Nephron progenitor cell (in vitro differentiated cells): ENCODE measurements at regions not wholly inside any gene's neighbourhood (a gene's known extent, or its start where the extent isn't known, plus 50 kb on each side); places are given as distances from the start of the nearest gene placed in this dataset.
"Not testable (repeated sequence)": the region's sequence is repeated elsewhere in the genome, so short reads cannot be mapped to it uniquely, and the experiment has no call there.

ENCODE experiments used
- DNase-seq: peaks from one replicate; pipeline ENCODE4 v3.0.0; 2021
- H3K27ac Mint-ChIP-seq: 2 replicates; pipeline ENCODE4 v1.8.0; 2021; ENCODE audit warnings: mild to moderate bottlenecking, moderate library complexity, mixed read lengths
- H3K27me3 Mint-ChIP-seq: 2 replicates; pipeline ENCODE4 v1.8.0; 2021; ENCODE audit warnings: mild to moderate bottlenecking, low read depth, mixed read lengths; ENCODE audit not compliant: poor library complexity
- H3K36me3 Mint-ChIP-seq: 2 replicates; pipeline ENCODE4 v1.8.0; 2021; ENCODE audit warnings: low read depth, mixed read lengths
- H3K4me1 Mint-ChIP-seq: 2 replicates; pipeline ENCODE4 v1.8.0; 2021; ENCODE audit warnings: mixed read lengths
- H3K4me3 Mint-ChIP-seq: 2 replicates; pipeline ENCODE4 v1.8.0; 2021; ENCODE audit warnings: mild to moderate bottlenecking, moderate library complexity, mixed read lengths
- H3K9me3 Mint-ChIP-seq: 2 replicates; pipeline ENCODE4 v1.8.0; 2021; ENCODE audit warnings: mild to moderate bottlenecking, moderate library complexity, mixed read lengths
- CTCF ChIP-seq: fragments of 200-600 bp; sonication (generic); IDR thresholded peaks from 2 replicates; pipeline ENCODE4 v1.5.0; 2021; ENCODE audit warnings: antibody characterized with exemption

DNA sequence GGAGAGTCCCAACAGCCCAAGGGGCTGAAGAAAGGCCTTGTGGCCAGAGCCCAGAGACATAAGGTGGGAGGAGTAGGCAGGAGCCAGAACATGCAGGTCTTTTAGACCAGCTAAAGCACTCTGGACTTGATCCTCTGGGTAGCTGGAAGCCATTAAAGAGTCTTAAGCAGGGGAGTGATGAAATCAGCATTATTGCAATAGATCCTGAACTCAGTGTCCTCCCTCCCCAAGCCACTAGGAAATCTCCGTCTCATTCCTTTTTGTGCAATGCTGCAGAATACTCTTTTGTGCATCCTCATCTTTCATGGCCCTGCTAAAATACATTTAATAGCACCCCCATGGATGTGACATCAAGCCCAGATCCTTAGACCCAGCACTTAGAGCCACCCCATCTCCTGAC, 58.6 kb upstream of the ZCCHC2 start:
- H3K27me3 Mint-ChIP-seq, result peaks cover 12% of the 10 kb centered on the region
- no peak overlapping the region for H3K4me3 Mint-ChIP-seq
- H3K27ac Mint-ChIP-seq, result no peak overlapping the region
- H3K36me3 Mint-ChIP-seq, result no peaks in the 10 kb centered on the region
- peaks cover 23% of the 10 kb centered on the region for H3K9me3 Mint-ChIP-seq
- no peak for TF ChIP-seq CTCF
- H3K4me1 Mint-ChIP-seq, result no peaks in the 10 kb centered on the region
- no peak for DNase-seq

- DNase-seq, H3K4me3 Mint-ChIP-seq, H3K27ac Mint-ChIP-seq, H3K36me3 Mint-ChIP-seq, H3K4me1 Mint-ChIP-seq: not testable (repeated sequence)
- Mint-ChIP-seq H3K27me3 (peaks cover 13% of the 10 kb centered on the region), H3K9me3 (peaks cover 64% of the 10 kb centered on the region)
Observed at GRCh38 chr18:62469131-62469530, 53.7 kb upstream of the ZCCHC2 start.
